NCI-H748 (cell line): ENCODE measurements at regions not wholly inside any gene's neighbourhood (a gene's known extent, or its start where the extent isn't known, plus 50 kb on each side); places are given as distances from the start of the nearest gene placed in this dataset.
"Not testable (repeated sequence)": the region's sequence is repeated elsewhere in the genome, so short reads cannot be mapped to it uniquely, and the experiment has no call there.

Experiments used
- DNase-seq: peaks from one replicate; lab custom pipeline; 2025; ENCODE audit not compliant: unreplicated experiment; lab: John Stamatoyannopoulos, UW

GRCh38 chr7:3159926-3160325, 116.3 kb upstream of the CARD11 start:
- not testable (repeated sequence) for DNase-seq

- DNase-seq = peak; percentile 16
These were observed 118.6 kb upstream of the CARD11 start for GRCh38 chr7:3162289-3162688.

GRCh38 chr7:3162798-3163197, 119.1 kb upstream of the CARD11 start:
- DNase-seq = not testable (repeated sequence)

GRCh38 chr7:3164380-3164792, 120.7 kb upstream of the CARD11 start:
- peak; percentile 53 for DNase-seq

GRCh38 chr7:3165681-3166580, 122.3 kb upstream of the CARD11 start:
- DNase-seq = no peak

GRCh38 chr7:3167551-3167950, 123.9 kb upstream of the CARD11 start:
- no peak for DNase-seq

GRCh38 chr7:3168370-3168769, 124.7 kb upstream of the CARD11 start:
- DNase-seq = no peak

GRCh38 chr7:3168869-3169268, 125.2 kb upstream of the CARD11 start:
- no peak for DNase-seq

GRCh38 chr7:3172768-3173280, 128.2 kb upstream of the SDK1 start:
- no peak for DNase-seq

- DNase-seq = no peak
These were observed 126.4 kb upstream of the SDK1 start for GRCh38 chr7:3174515-3175284.

GRCh38 chr7:3175285-3175902, 125.7 kb upstream of the SDK1 start:
- no peak for DNase-seq

GRCh38 chr7:3176112-3177000, 124.7 kb upstream of the SDK1 start:
- no peak for DNase-seq

GRCh38 chr7:3177271-3177670, 123.8 kb upstream of the SDK1 start:
- DNase-seq = no peak

GRCh38 chr7:3179456-3179855, 121.6 kb upstream of the SDK1 start:
- no peak for DNase-seq

- DNase-seq = no peak
These were observed 120.4 kb upstream of the SDK1 start for GRCh38 chr7:3180604-3181003.

GRCh38 chr7:3182055-3182454, 119.0 kb upstream of the SDK1 start:
- DNase-seq = not testable (repeated sequence)

GRCh38 chr7:3187444-3188040, 113.5 kb upstream of the SDK1 start:
- no peak for DNase-seq

GRCh38 chr7:3188946-3189345, 112.1 kb upstream of the SDK1 start:
- DNase-seq = no peak

GRCh38 chr7:3191548-3191947, 109.5 kb upstream of the SDK1 start:
- DNase-seq = no peak

GRCh38 chr7:3192669-3193068, 108.4 kb upstream of the SDK1 start:
- DNase-seq = no peak
